Stimulated activated naive CD4-positive, alpha-beta T cell treated with Interleukin-2 at 50 U/mL for 16 hours (primary cell): ENCODE measurements at regions not wholly inside any gene's neighbourhood (a gene's known extent, or its start where the extent isn't known, plus 50 kb on each side); places are given as distances from the start of the nearest gene placed in this dataset.
A peak's percentile ranks its signal among the peaks of the same experiment; 100 is the strongest.
"Not testable (repeated sequence)": the region's sequence is repeated elsewhere in the genome, so short reads cannot be mapped to it uniquely, and the experiment has no call there.

Experiments used
- DNase-seq: peaks from one replicate; lab custom pipeline; 2025; lab: John Stamatoyannopoulos, UW

GRCh38 chr3:139095803-139096466 lies 51.2 kb upstream of the PRR23C start:
- no peak for DNase-seq

- no peak for DNase-seq
Measured at GRCh38 chr3:139096670-139097069, 52.0 kb upstream of the PRR23C start.

GRCh38 chr3:139098391-139098790 lies 53.7 kb upstream of the PRR23C start:
- DNase-seq, result no peak

- DNase-seq, result no peak
Measured at GRCh38 chr3:139099968-139100817, 55.5 kb upstream of the PRR23C start.

GRCh38 chr3:139100821-139101220 lies 56.1 kb upstream of the PRR23C start:
- no peak for DNase-seq

- DNase-seq, result no peak
Measured at GRCh38 chr3:139101396-139101795, 56.7 kb upstream of the PRR23C start.

GRCh38 chr3:139103484-139103883 lies 58.8 kb upstream of the PRR23C start:
- no peak for DNase-seq

- no peak for DNase-seq
Measured at GRCh38 chr3:139104062-139104461, 59.4 kb upstream of the PRR23C start.

GRCh38 chr3:139105154-139105702 lies 60.5 kb upstream of the PRR23C start:
- no peak for DNase-seq

- DNase-seq, result no peak
Measured at GRCh38 chr3:139106013-139106932, 61.6 kb upstream of the PRR23C start.

GRCh38 chr3:139107424-139108252 lies 62.9 kb upstream of the PRR23C start:
- DNase-seq, result no peak

GRCh38 chr3:139108253-139108969 lies 63.7 kb upstream of the PRR23C start:
- no peak for DNase-seq

- no peak for DNase-seq
Measured at GRCh38 chr3:139109271-139109670, 64.6 kb upstream of the PRR23C start.

GRCh38 chr3:139110072-139110830 lies 65.6 kb upstream of the PRR23C start:
- DNase-seq, result no peak

- not testable (repeated sequence) for DNase-seq
Measured at GRCh38 chr3:139110929-139111328, 66.2 kb upstream of the PRR23C start.

- peak; percentile 27 for DNase-seq
Measured at GRCh38 chr3:139111392-139112229, 66.9 kb upstream of the PRR23C start.

GRCh38 chr3:139112230-139112558 lies 67.5 kb upstream of the PRR23C start:
- DNase-seq, result no peak

- DNase-seq, result no peak
Measured at GRCh38 chr3:139113231-139113992, 68.7 kb upstream of the PRR23C start.
